ENCODE measurements at regions not wholly inside any gene's neighbourhood (a gene's known extent, or its start where the extent isn't known, plus 50 kb on each side); places are given as distances from the start of the nearest gene placed in this dataset.

DNA sequence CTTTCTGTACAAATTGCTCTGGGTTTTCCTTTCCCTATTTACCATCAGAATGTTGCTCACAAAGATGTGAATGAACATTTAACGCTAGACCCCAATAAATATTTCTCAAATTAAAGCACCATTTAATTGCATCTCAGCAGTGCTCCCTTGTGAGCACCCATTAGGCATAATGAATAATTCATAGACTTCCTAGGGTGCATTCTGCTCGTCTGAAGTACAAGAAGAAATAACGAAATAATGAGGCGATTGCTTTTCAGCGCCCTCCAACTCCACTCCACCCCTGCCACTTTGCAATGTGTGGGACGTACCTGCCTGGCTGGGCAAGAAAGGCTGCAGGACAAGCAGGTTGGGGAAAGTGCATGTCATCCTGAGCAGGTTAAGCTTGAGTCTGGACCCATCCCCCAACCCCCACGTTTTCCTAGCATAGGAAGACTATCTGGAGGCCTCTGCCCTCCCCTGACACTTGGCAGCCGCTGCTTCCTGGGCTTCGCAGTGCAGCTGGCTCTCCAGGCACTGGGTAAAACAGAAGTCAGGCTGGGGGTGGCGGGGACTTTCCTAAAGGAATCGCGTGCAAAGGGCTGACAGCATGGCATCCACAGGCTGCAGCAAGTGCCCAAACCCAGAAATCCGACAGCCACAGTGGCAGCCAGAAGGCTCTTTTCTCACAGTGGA lies 253.7 kb downstream of the DUSP6 start:
- TF ChIP-seq FOXP2 (optimal IDR thresholded peaks at IDR 0.05; ENCODE audit: control extremely low read depth, extremely low read length, insufficient read depth): no peak
- TF ChIP-seq EZH2 (IDR thresholded peaks at IDR 0.05): no peak
- TF ChIP-seq POLR2AphosphoS5 (IDR thresholded peaks at IDR 0.05; ENCODE audit: borderline replicate concordance, low read depth, low read length): no peak; the same call in 1 of the 2 replicates
- peak; percentile 24 for DNase-seq (ENCODE audit: low read depth, low spot score)
- Histone ChIP-seq H3K36me3 (ENCODE audit: insufficient read depth, low read length) (no peaks in the 10 kb centered on the region), H3K4me3 (peak overlapping the region; percentile 59), H3K27ac (no peak overlapping the region), H3K9ac (ENCODE audit: insufficient read length) (no peak overlapping the region), H3K9me3 (ENCODE audit: low read depth, low read length) (no peaks in the 10 kb centered on the region)

DNA sequence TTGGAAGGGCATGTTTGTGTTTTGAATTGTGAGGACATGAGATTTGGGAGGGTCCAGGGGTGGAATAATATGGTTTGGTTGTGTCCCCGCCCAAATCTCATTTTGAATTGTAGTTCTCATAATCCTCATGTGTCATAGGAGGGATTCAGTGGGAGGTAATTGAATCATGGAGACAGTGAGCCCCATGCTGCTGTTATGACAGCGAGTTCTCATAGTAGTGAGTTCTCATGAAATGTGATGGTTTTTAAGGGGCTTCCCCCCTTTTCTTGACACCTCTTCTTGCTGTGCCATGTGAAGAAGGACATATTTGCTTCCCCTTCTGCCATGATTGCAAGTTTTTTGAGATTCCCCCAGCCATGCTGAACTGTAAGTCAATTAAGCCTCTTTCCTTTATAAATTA lies 260.0 kb downstream of the DUSP6 start:
- H3K4me3 ChIP-seq: no peak overlapping the region

DNA sequence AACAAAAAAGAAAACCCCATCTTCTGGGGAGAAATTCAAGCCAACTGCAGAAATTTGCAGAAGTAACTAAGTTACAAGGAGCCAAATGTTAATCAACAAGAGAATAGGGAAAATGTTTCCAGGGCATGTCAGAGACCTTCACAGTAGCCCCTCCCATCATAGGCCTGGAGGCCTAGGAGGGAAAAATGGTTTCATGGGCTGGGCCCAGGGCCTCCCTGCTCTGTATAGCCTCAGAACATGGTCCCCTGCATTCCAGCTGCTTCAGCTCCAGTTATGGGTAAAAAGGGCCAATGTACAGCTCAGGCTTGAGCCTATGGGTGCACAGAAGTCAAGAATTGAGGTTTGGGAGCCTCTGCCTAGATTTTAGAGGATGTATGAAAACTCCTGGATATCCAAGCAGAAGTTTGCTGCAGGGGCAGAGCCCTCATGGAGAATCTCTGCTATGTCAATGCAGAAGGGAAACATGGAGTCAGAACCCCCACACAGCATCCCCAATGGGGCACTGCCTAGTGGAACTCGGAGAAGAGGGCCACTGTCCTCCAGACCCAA lies 260.9 kb downstream of the DUSP6 start:
- no peaks in the 10 kb centered on the region for H3K9me3 ChIP-seq (ENCODE audit: low read depth, low read length)
- TF ChIP-seq FOXP2 (optimal IDR thresholded peaks at IDR 0.05; ENCODE audit: control extremely low read depth, extremely low read length, insufficient read depth) (no peak), EZH2 (IDR thresholded peaks at IDR 0.05) (no peak), POLR2AphosphoS5 (IDR thresholded peaks at IDR 0.05; ENCODE audit: borderline replicate concordance, low read depth, low read length) (no peak)
- H3K4me3 ChIP-seq: no peak overlapping the region
- no peak for DNase-seq (ENCODE audit: low read depth, low spot score)
- H3K27ac ChIP-seq: no peak overlapping the region
- H3K9ac ChIP-seq (ENCODE audit: insufficient read length): no peak overlapping the region
- H3K36me3 ChIP-seq (ENCODE audit: insufficient read depth, low read length): no peaks in the 10 kb centered on the region

More for the DNA sequence above, 260.0 kb downstream of the DUSP6 start:
- TF ChIP-seq FOXP2 (optimal IDR thresholded peaks at IDR 0.05; ENCODE audit: control extremely low read depth, extremely low read length, insufficient read depth) (no peak), EZH2 (IDR thresholded peaks at IDR 0.05) (no peak), POLR2AphosphoS5 (IDR thresholded peaks at IDR 0.05; ENCODE audit: borderline replicate concordance, low read depth, low read length) (no peak)
- no peaks in the 10 kb centered on the region for H3K9me3 ChIP-seq (ENCODE audit: low read depth, low read length)
- DNase-seq (ENCODE audit: low read depth, low spot score): no peak
- no peak overlapping the region for H3K27ac ChIP-seq
- H3K36me3 ChIP-seq (ENCODE audit: insufficient read depth, low read length): no peaks in the 10 kb centered on the region
- no peak overlapping the region for H3K9ac ChIP-seq (ENCODE audit: insufficient read length)

DNA sequence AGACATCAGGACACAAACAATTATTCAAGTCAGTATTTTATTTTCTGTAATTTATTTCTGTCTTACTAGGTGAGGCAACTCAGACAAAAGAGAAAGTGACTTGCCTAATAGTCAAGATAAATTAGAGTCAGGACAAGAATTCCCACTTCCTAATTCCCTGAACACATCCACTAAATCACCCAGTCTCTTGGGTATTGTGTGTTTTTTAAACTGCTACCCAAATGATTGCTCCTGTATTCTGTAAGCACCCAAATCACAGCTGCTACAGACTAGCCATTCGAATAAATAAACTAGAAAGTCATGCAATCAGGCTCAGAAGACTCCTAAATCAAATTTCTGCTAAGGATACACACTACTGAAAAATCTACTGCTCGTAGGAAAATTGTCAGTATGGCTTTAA lies 263.0 kb downstream of the DUSP6 start:
- Histone ChIP-seq H3K4me3 (no peak overlapping the region), H3K9me3 (ENCODE audit: low read depth, low read length) (no peaks in the 10 kb centered on the region), H3K36me3 (ENCODE audit: insufficient read depth, low read length) (no peaks in the 10 kb centered on the region), H3K9ac (ENCODE audit: insufficient read length) (no peak overlapping the region), H3K27ac (no peak overlapping the region)
- no peak for DNase-seq (ENCODE audit: low read depth, low spot score)
- no peak for TF ChIP-seq POLR2AphosphoS5 (IDR thresholded peaks at IDR 0.05; ENCODE audit: borderline replicate concordance, low read depth, low read length)
- TF ChIP-seq EZH2 (IDR thresholded peaks at IDR 0.05): no peak
- no peak for TF ChIP-seq FOXP2 (optimal IDR thresholded peaks at IDR 0.05; ENCODE audit: control extremely low read depth, extremely low read length, insufficient read depth)

DNA sequence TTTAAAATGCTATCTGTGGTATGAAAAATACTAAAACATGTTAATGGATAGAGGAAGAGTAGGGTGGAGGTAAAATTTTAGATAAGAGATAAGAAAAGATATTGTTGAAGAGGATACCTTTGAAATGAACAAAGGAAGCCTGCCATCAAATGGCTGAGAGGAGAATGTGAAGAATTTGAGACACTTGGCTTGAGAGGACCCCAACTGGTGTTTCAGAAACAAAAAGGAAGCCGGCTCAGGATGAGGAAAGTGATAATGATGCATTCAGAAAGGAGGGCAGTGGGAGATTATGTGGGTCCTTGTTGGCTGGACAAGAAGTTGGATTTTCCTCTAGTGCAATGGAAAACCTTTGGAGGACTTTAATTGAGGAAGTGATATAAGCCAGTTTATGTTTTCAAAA lies 264.4 kb downstream of the DUSP6 start:
- H3K36me3 ChIP-seq (ENCODE audit: insufficient read depth, low read length): no peaks in the 10 kb centered on the region
- no peak overlapping the region for H3K4me3 ChIP-seq
- no peaks in the 10 kb centered on the region for H3K9me3 ChIP-seq (ENCODE audit: low read depth, low read length)
- no peak overlapping the region for H3K9ac ChIP-seq (ENCODE audit: insufficient read length)
- H3K27ac ChIP-seq: no peak overlapping the region
- TF ChIP-seq EZH2 (IDR thresholded peaks at IDR 0.05): no peak
- no peak for TF ChIP-seq POLR2AphosphoS5 (IDR thresholded peaks at IDR 0.05; ENCODE audit: borderline replicate concordance, low read depth, low read length)
- TF ChIP-seq FOXP2 (optimal IDR thresholded peaks at IDR 0.05; ENCODE audit: control extremely low read depth, extremely low read length, insufficient read depth): no peak
- no peak for DNase-seq (ENCODE audit: low read depth, low spot score)

DNA sequence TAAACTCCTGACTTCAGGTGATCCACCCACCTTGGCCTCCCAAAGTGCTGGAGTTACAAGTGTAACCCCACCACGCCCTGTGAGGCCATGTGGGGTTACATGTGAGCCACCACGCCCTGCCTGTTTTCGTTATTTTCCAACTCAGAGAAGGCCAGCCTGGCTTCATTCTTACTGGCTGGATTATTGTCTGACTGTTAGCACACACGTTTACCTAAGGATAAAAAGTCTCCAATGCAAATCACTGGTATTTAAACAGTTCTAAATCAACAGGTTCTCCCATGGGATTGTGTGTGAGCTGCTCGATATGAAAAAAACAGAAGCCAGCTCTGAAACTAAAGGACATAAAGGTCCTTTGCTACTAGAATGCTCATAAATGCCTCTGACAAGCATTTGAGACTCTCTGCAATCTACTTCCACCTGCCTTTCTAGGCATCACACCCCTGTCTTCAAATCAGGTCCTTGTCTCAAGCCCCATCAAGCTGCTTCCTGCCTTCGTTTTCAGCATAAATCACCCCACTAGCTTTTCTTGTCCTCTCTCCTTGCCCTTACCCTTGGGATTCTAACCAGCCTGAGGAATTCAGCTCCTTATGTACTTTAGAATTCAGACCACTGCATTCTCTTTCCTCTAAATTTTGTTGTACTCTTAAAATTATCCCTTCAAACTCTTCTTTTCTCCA lies 265.0 kb downstream of the DUSP6 start:
- DNase-seq (ENCODE audit: low read depth, low spot score): no peak
- no peaks in the 10 kb centered on the region for H3K9me3 ChIP-seq (ENCODE audit: low read depth, low read length)
- TF ChIP-seq FOXP2 (optimal IDR thresholded peaks at IDR 0.05; ENCODE audit: control extremely low read depth, extremely low read length, insufficient read depth): no peak
- no peak for TF ChIP-seq EZH2 (IDR thresholded peaks at IDR 0.05)
- no peak overlapping the region for H3K4me3 ChIP-seq
- H3K36me3 ChIP-seq (ENCODE audit: insufficient read depth, low read length): no peaks in the 10 kb centered on the region
- no peak overlapping the region for H3K27ac ChIP-seq
- H3K9ac ChIP-seq (ENCODE audit: insufficient read length): no peak overlapping the region

DNA sequence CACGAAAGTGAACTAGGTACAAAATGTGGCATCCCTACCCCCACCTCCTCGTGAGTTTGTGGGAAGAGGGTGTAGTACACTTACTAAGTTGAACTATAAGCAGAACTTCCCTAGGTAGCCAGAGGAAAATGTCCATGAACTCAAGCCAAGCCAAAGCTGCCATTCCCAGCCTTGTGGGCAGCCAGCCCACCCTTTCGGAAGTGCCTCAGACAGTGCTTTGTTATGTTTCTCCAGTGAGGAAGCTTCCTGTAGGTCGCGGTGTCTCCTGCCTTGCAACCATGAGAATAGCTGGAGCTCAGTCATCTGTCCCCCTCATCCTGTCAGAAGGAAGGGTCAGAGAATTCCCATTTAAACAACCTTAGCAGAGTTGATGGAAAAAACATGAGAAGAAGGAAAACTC lies 266.9 kb downstream of the DUSP6 start:
- Histone ChIP-seq H3K9me3 (ENCODE audit: low read depth, low read length) (no peaks in the 10 kb centered on the region), H3K4me3 (no peak overlapping the region), H3K27ac (no peak overlapping the region), H3K9ac (ENCODE audit: insufficient read length) (no peak overlapping the region), H3K36me3 (ENCODE audit: insufficient read depth, low read length) (no peaks in the 10 kb centered on the region)
- TF ChIP-seq POLR2AphosphoS5 (IDR thresholded peaks at IDR 0.05; ENCODE audit: borderline replicate concordance, low read depth, low read length): no peak
- no peak for TF ChIP-seq FOXP2 (optimal IDR thresholded peaks at IDR 0.05; ENCODE audit: control extremely low read depth, extremely low read length, insufficient read depth)
- TF ChIP-seq EZH2 (IDR thresholded peaks at IDR 0.05): no peak
- no peak for DNase-seq (ENCODE audit: low read depth, low spot score)

DNA sequence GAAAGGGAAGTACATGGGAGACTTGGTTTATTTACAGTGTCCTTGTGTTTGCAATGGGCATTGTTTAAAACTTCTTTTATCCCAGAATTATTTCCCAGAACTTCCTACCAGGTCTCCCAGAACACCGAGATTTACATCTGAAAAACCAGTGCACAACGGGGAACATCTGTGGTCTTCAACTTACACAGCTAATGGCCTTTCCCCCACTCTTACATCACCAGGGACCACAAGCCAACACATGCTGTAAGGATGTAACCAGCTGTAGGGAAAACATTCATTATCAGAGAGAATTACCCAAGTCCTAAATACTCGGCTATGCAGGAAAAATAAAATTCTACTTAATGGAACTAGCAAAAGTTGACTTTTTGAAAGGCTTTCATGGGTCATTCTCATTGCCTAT lies 267.6 kb downstream of the DUSP6 start:
- no peaks in the 10 kb centered on the region for H3K9me3 ChIP-seq (ENCODE audit: low read depth, low read length)
- H3K27ac ChIP-seq: no peak overlapping the region
- TF ChIP-seq FOXP2 (optimal IDR thresholded peaks at IDR 0.05; ENCODE audit: control extremely low read depth, extremely low read length, insufficient read depth) (no peak), EZH2 (IDR thresholded peaks at IDR 0.05) (no peak), POLR2AphosphoS5 (IDR thresholded peaks at IDR 0.05; ENCODE audit: borderline replicate concordance, low read depth, low read length) (no peak)
- no peaks in the 10 kb centered on the region for H3K36me3 ChIP-seq (ENCODE audit: insufficient read depth, low read length)
- DNase-seq (ENCODE audit: low read depth, low spot score): no peak
- no peak overlapping the region for H3K4me3 ChIP-seq
- no peak overlapping the region for H3K9ac ChIP-seq (ENCODE audit: insufficient read length)

All from SK-N-MC (cell line).